C4-2B (cell line): ENCODE measurements at regions not wholly inside any gene's neighbourhood (a gene's known extent, or its start where the extent isn't known, plus 50 kb on each side); places are given as distances from the start of the nearest gene placed in this dataset.
"Not testable (repeated sequence)": the region's sequence is repeated elsewhere in the genome, so short reads cannot be mapped to it uniquely, and the experiment has no call there.

Source experiments
- H3K27ac ChIP-seq: fragments of 450-650 bp; 2 replicates; pipeline ENCODE4 v1.5.1; 2017
- ZFX ChIP-seq: fragments of 450-650 bp; IDR thresholded peaks from 2 replicates; pipeline ENCODE4 v1.6.1; 2017
- TF ChIP-seq, protein P1 (sequence below): fragments of 450-650 bp; conservative IDR thresholded peaks from 2 replicates; pipeline ENCODE4 v1.5.1; 2017; ENCODE audit warnings: mild to moderate bottlenecking

- no peak overlapping the region for H3K27ac ChIP-seq
- TF ChIP-seq, protein P1, sequence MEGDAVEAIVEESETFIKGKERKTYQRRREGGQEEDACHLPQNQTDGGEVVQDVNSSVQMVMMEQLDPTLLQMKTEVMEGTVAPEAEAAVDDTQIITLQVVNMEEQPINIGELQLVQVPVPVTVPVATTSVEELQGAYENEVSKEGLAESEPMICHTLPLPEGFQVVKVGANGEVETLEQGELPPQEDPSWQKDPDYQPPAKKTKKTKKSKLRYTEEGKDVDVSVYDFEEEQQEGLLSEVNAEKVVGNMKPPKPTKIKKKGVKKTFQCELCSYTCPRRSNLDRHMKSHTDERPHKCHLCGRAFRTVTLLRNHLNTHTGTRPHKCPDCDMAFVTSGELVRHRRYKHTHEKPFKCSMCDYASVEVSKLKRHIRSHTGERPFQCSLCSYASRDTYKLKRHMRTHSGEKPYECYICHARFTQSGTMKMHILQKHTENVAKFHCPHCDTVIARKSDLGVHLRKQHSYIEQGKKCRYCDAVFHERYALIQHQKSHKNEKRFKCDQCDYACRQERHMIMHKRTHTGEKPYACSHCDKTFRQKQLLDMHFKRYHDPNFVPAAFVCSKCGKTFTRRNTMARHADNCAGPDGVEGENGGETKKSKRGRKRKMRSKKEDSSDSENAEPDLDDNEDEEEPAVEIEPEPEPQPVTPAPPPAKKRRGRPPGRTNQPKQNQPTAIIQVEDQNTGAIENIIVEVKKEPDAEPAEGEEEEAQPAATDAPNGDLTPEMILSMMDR, result no peak
- TF ChIP-seq ZFX, result no peak
These were observed 458.5 kb upstream of the FLRT2 start for GRCh38 chr14:85071447-85071846.

- H3K27ac ChIP-seq, result no peak overlapping the region
- TF ChIP-seq, protein P1, result no peak
- TF ChIP-seq ZFX, result no peak
These were observed 455.0 kb upstream of the FLRT2 start for GRCh38 chr14:85074955-85075354.

GRCh38 chr14:85075694-85076476 lies 454.1 kb upstream of the FLRT2 start:
- TF ChIP-seq ZFX, result no peak
- TF ChIP-seq, protein P1, result no peak
- no peak overlapping the region for H3K27ac ChIP-seq

DNA sequence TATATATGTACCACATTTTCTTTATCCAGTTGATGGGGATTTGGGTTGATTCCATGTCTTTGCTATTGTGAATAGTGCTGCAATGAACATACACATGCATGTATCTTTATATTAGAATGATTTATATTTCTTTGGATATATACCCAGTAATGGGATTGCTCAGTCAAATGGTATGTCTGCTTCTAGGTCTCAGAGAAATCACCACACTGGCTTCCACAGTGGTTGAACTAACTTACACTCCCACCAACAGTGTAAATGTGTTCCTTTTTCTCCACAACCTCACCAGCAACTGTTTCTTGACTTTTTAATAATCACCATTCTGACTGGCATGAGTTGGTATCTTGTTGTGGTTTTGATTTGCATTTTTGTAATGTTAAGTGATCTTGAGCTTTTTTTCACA lies 452.2 kb upstream of the FLRT2 start:
- H3K27ac ChIP-seq, result not testable (repeated sequence)

DNA sequence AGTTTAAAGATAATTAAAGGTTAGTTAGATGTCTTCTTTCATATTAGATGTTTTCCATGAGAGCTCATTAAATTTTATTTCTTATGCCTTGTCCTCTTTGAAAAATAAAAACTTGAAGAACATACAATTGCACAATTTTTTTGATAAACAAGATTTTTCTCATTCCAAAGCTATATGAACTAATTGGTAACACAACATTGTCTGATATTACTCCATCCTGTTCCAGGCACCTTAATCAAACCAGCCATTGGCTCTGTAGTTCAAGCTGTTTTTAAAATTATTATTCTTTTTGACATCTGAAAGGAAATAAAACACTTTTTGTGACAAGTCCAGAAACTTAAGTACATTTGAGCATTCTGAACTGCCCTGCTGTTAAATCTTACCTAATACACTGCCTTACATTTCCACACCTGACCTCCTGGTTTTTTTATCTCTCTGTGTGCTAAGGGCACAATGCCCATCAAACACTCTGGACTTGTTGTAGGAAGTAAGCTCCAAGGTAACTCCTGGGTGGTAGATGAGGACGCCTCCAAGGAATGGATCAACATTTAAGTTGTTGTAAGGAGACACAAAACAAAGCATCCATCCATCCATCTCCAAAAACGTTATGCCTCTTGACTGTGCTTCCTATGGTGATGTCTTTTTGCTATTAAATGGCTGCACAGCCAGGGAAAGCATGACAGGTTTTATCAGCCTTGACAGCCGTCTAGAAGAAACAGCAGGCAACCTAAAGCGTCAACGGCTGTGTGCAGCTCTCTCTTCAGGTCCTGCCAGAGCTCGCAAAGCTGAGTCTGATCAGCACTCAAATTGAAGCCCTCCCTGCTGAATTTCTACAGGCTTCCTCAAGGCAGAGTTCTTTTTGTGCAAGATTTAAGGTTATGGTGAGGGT lies 449.9 kb upstream of the FLRT2 start:
- no peak overlapping the region for H3K27ac ChIP-seq
- TF ChIP-seq, protein P1, result no peak
- no peak for TF ChIP-seq ZFX

- no peak for TF ChIP-seq ZFX
- TF ChIP-seq, protein P1, result no peak
- no peak overlapping the region for H3K27ac ChIP-seq
These were observed 445.6 kb upstream of the FLRT2 start for GRCh38 chr14:85084344-85084743.

DNA sequence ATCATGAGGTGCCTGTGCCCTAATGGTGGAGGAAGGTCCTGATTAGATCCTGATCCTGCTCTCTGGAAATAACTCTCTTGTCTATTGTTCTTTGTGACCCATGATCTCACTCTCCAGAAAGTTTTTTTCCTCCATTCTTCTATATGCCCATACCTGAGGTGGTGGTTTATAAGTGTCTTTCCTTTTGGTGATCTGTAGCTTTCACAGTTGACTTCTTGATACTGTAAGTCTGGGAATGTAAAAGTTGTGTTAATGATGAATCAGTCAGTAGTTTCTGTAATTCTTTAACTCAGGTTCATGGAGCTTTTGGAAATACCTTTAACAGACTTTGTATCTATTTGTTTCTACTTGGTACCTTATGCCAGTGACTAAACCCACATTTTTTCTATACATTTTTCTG lies 444.0 kb upstream of the FLRT2 start:
- no peak for TF ChIP-seq ZFX
- TF ChIP-seq, protein P1, result no peak

More for the DNA sequence above, 444.0 kb upstream of the FLRT2 start:
- no peak overlapping the region for H3K27ac ChIP-seq
